B cell (primary cell): ENCODE measurements at regions not wholly inside any gene's neighbourhood (a gene's known extent, or its start where the extent isn't known, plus 50 kb on each side); places are given as distances from the start of the nearest gene placed in this dataset.

Experiments used
- ATAC-seq: fragments of 200-7000 bp; cut with Tn5 transposase; one replicate; pipeline ENCODE4 v1.10.0; 2021; ENCODE audit warnings: low read depth, mild to moderate bottlenecking, moderate number of reproducible peaks, moderate library complexity
- CTCF ChIA-PET: fragments of 350-600 bp; sonication (Branson Sonifier 250); formaldehyde crosslinking; loops from one replicate; lab custom pipeline; 2021; ENCODE audit warnings: antibody characterized with exemption, inconsistent platforms; lab: Charles Lee
- POLR2A ChIA-PET: fragments of 350-600 bp; sonication (Branson Sonifier 250); formaldehyde crosslinking; loops from one replicate; lab custom pipeline; 2021; ENCODE audit warnings: antibody characterized with exemption; lab: Charles Lee
- DNase-seq: peaks from one replicate; pipeline ENCODE4 v3.0.0; 2013
- H2AFZ ChIP-seq: 2 replicates; pipeline ENCODE4 v1.6.1; 2012; ENCODE audit warnings: mild to moderate bottlenecking, low read depth, low read length; ENCODE audit not compliant: insufficient read depth, poor library complexity, severe bottlenecking
- H3K27ac ChIP-seq, 2 donors: 1 replicate in 1 of 2; 2 replicates in 1 of 2; pipeline ENCODE4 v1.5.1; 2012 to 2013; ENCODE audit warnings: low read length in 2 of 2, mild to moderate bottlenecking in 2 of 2, moderate library complexity in 1 of 2
- H3K27me3 ChIP-seq, 4 experiments: fragments of 200-600 bp in 1 of 4; sonication (generic) in 1 of 4; replicated peaks in 1 of 4; 1 replicate in 2 of 4; 2 replicates in 2 of 4; pipeline versions ENCODE4 v1.6.1 to v1.7.0; 2013 to 2016; ENCODE audit warnings: low read length in 3 of 4, mild to moderate bottlenecking in 2 of 4, mixed read lengths in 1 of 4, moderate library complexity in 1 of 4; ENCODE audit not compliant: insufficient read depth in 4 of 4, control insufficient read depth in 3 of 4; ENCODE audit errors: control extremely low read depth in 1 of 4
- H3K36me3 ChIP-seq, 2 experiments: replicated peaks in 1 of 2; 1 replicate in 1 of 2; 2 replicates in 1 of 2; pipeline versions ENCODE4 v1.6.1 to v1.7.1; 2013; ENCODE audit warnings: low read length in 1 of 2; ENCODE audit not compliant: insufficient read depth in 2 of 2, control insufficient read depth in 1 of 2; ENCODE audit errors: control extremely low read depth in 1 of 2, extremely low read depth in 1 of 2
- H3K4me1 ChIP-seq, 2 donors: fragments of 200-600 bp in 1 of 2; sonication (generic) in 1 of 2; 1 replicate in 1 of 2; 2 replicates in 1 of 2; pipeline versions ENCODE4 v1.5.1 to v1.6.1; 2013 to 2017; ENCODE audit warnings: low read length in 2 of 2; ENCODE audit not compliant: control insufficient read depth in 2 of 2, insufficient read depth in 2 of 2
- H3K4me2 ChIP-seq: replicated peaks from 2 replicates; pipeline ENCODE3; 2012; ENCODE audit warnings: mild to moderate bottlenecking, low read depth, low read length; ENCODE audit not compliant: poor library complexity, severe bottlenecking
- H3K4me3 ChIP-seq, 5 experiments: fragments of 200-600 bp in 1 of 5; sonication (generic) in 1 of 5; 1 replicate in 3 of 5; 2 replicates in 2 of 5; pipeline versions ENCODE4 v1.5.1 to v1.7.0; 2011 to 2016; ENCODE audit warnings: low read length in 4 of 5, mild to moderate bottlenecking in 4 of 5, low read depth in 2 of 5, control low read depth in 1 of 5, moderate library complexity in 1 of 5; ENCODE audit not compliant: insufficient read depth in 1 of 5; ENCODE audit errors: control extremely low read depth in 1 of 5, extremely low read depth in 1 of 5
- H3K79me2 ChIP-seq: fragments of 200-600 bp; sonication (generic); one replicate; pipeline ENCODE4 v1.6.0; 2016; ENCODE audit warnings: low read length; ENCODE audit not compliant: control insufficient read depth, insufficient read depth
- H3K9ac ChIP-seq: fragments of 200-600 bp; sonication (generic); 2 replicates; pipeline ENCODE4 v1.6.1; 2017; ENCODE audit warnings: mild to moderate bottlenecking, low read length, moderate library complexity
- H3K9me3 ChIP-seq, 3 donors: one replicate each; pipeline versions ENCODE4 v1.6.1 to v1.7.1; 2013; ENCODE audit warnings: low read length in 2 of 3; ENCODE audit not compliant: control insufficient read depth in 2 of 3, insufficient read depth in 1 of 3; ENCODE audit errors: control extremely low read depth in 1 of 3
- H4K20me1 ChIP-seq: 2 replicates; pipeline ENCODE4 v1.6.0; 2012; ENCODE audit warnings: mild to moderate bottlenecking, low read length; ENCODE audit not compliant: insufficient read depth, control insufficient read depth, poor library complexity, severe bottlenecking
- H3K27ac Mint-ChIP-seq: one replicate; pipeline ENCODE4 v1.8.0; 2021; ENCODE audit warnings: mixed read lengths
- H3K27me3 Mint-ChIP-seq: one replicate; pipeline ENCODE4 v1.8.0; 2021; ENCODE audit warnings: mixed read lengths
- H3K4me1 Mint-ChIP-seq: one replicate; pipeline ENCODE4 v1.8.0; 2021; ENCODE audit warnings: mixed read lengths
- H3K4me3 Mint-ChIP-seq: one replicate; pipeline ENCODE4 v1.8.0; 2021; ENCODE audit warnings: mixed read lengths
- H3K9me3 Mint-ChIP-seq: one replicate; pipeline ENCODE4 v1.8.0; 2022; ENCODE audit warnings: mixed read lengths; ENCODE audit not compliant: insufficient read depth
- CTCF ChIP-seq: fragments of 200-600 bp; IDR thresholded peaks from one replicate; pipeline ENCODE4 v1.8.0; 2022; ENCODE audit warnings: antibody characterized with exemption, mild to moderate bottlenecking
- EZH2 ChIP-seq: IDR thresholded peaks from 2 replicates; pipeline ENCODE4 v1.6.1; 2012; ENCODE audit warnings: borderline replicate concordance, low read depth, mild to moderate bottlenecking, moderate library complexity, low read length; ENCODE audit not compliant: insufficient read depth, poor library complexity, severe bottlenecking
- WGBS: methylation state at CpG from one replicate; pipeline ENCODE4 v1.1.5; 2013; ENCODE audit warnings: missing lambda C conversion rate; ENCODE audit not compliant: insufficient coverage; 5-methylcytosine and 5-hydroxymethylcytosine counted together
- intact Hi-C: fragments of 100-400 bp; cut with micrococcal nuclease; formaldehyde crosslinking; loops from one replicate; pipeline ENCODE4 v1.10.0; 2022

DNA sequence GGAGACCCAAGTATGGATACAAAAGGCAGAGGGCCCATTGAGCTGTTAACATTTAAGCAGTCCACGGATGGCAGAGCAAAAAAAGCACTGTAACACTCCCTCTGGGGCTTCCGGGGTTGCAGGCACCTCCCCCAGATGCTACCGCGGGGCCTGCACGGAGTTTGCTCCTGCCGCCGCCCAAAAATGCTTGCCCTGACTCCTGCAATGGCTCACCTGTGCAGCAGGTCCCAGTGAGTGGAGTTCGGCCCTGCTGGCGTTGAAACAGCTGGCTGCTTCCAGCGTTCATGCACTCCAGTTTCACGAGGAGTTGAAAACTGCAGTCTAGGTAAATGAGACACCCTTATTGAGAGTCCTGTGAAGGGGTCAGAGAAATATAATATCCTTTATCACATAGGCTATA lies 832.8 kb downstream of the NCAM2 start:
- H3K27me3 ChIP-seq: no peaks in the 10 kb centered on the region
- H3K4me3 Mint-ChIP-seq: no peak overlapping the region
- DNase-seq (no peak), ATAC-seq (no peak)
- H3K27ac Mint-ChIP-seq: no peak overlapping the region
- no peak overlapping the region for H3K9ac ChIP-seq
- H3K4me1 Mint-ChIP-seq: no peaks in the 10 kb centered on the region
- no peak overlapping the region for H3K4me3 ChIP-seq
- H4K20me1 ChIP-seq: no peaks in the 10 kb centered on the region
- H3K36me3 ChIP-seq: no peaks in the 10 kb centered on the region
- H3K79me2 ChIP-seq: no peaks in the 10 kb centered on the region
- ChIA-PET POLR2A (no interaction called here), CTCF (no interaction called here)
- H3K27ac ChIP-seq: no peak overlapping the region
- H3K9me3 Mint-ChIP-seq: no peaks in the 10 kb centered on the region
- 95% methylated on average over 9 of the region's 11 CpGs for WGBS
- H3K27me3 Mint-ChIP-seq: no peaks in the 10 kb centered on the region
- H3K9me3 ChIP-seq: peaks cover 0 to 2% (median 0%) of the 10 kb centered on the region in 3 donors
- intact Hi-C loops: no loop called here
- TF ChIP-seq EZH2 (no peak), CTCF (no peak)
- H2AFZ ChIP-seq: no peak overlapping the region
- H3K4me2 ChIP-seq: no peak overlapping the region
- H3K4me1 ChIP-seq: no peaks in the 10 kb centered on the region

DNA sequence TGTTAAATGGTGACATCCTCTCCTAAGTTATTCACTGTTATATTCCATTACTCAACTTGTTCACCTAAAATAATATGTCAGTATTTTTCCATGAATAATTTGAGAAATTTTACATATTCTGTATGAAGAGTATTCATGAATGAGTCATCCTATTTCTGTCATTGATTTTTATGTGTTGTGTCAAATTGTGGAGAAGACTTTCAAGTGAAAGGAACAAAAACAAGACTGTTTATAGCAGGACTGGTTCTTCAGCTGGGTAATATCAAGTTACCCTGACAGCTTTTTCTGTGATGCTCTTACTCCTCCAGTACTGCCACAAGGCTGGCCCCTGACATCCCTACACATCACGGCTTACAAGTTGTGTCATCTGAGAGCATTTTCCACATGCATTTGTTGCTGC lies 847.7 kb downstream of the NCAM2 start:
- Mint-ChIP-seq H3K27me3 (no peaks in the 10 kb centered on the region), H3K4me3 (no peak overlapping the region), H3K9me3 (peaks cover 3% of the 10 kb centered on the region), H3K4me1 (no peaks in the 10 kb centered on the region), H3K27ac (no peak overlapping the region)
- H3K79me2 ChIP-seq: no peaks in the 10 kb centered on the region
- no peak overlapping the region for H2AFZ ChIP-seq
- H3K9ac ChIP-seq: no peak overlapping the region
- no peak overlapping the region for H3K27ac ChIP-seq
- no CpG with 5 or more reads among the region's 1 CpG for WGBS
- no peaks in the 10 kb centered on the region for H4K20me1 ChIP-seq
- ATAC-seq (no peak), DNase-seq (no peak)
- ChIA-PET CTCF (no interaction called here), POLR2A (no interaction called here)
- intact Hi-C loops: no loop called here
- peaks cover 0 to 7% (median 2%) of the 10 kb centered on the region in 3 donors for H3K9me3 ChIP-seq
- H3K4me1 ChIP-seq: no peaks in the 10 kb centered on the region
- no peak overlapping the region for H3K4me2 ChIP-seq
- no peaks in the 10 kb centered on the region for H3K36me3 ChIP-seq
- no peaks in the 10 kb centered on the region for H3K27me3 ChIP-seq
- no peak for TF ChIP-seq CTCF
- TF ChIP-seq EZH2: no peak
- no peak overlapping the region for H3K4me3 ChIP-seq
